Neural cell (in vitro differentiated cells): ENCODE measurements at regions not wholly inside any gene's neighbourhood (a gene's known extent, or its start where the extent isn't known, plus 50 kb on each side); places are given as distances from the start of the nearest gene placed in this dataset.

Experiments used
- H2AFZ ChIP-seq: fragments of 200-600, 300-800 bp; sonication (generic), shearing (Covaris generic); 2 replicates; pipeline ENCODE4 v1.6.0; 2014; ENCODE audit warnings: low read depth, mild to moderate bottlenecking, antibody characterized with exemption, low read length, moderate library complexity
- H3F3A ChIP-seq: fragments of 200-600 bp; shearing (Covaris generic); 2 replicates; pipeline ENCODE4 v1.6.1; 2016; ENCODE audit warnings: mild to moderate bottlenecking, moderate library complexity, mixed read lengths, antibody characterized with exemption, low read length; ENCODE audit not compliant: insufficient read depth, poor library complexity, severe bottlenecking
- H3K27ac ChIP-seq: fragments of 200-600, 300-800 bp; sonication (generic), shearing (Covaris generic); 2 replicates; pipeline ENCODE4 v1.5.1; 2014; ENCODE audit warnings: mild to moderate bottlenecking, low read length, moderate library complexity
- H3K27me3 ChIP-seq: fragments of 300-800, 200-600 bp; sonication (generic), shearing (Covaris generic); 2 replicates; pipeline ENCODE4 v1.6.0; 2014; ENCODE audit warnings: mild to moderate bottlenecking, low read depth, low read length, moderate library complexity; ENCODE audit not compliant: insufficient read depth
- H3K36me3 ChIP-seq: fragments of 300-800, 200-600 bp; sonication (generic), shearing (Covaris generic); 2 replicates; pipeline ENCODE4 v1.5.1; 2014; ENCODE audit warnings: mild to moderate bottlenecking, antibody characterized with exemption, low read length, moderate library complexity; ENCODE audit not compliant: insufficient read depth
- H3K4me2 ChIP-seq: fragments of 300-800, 200-600 bp; sonication (generic), shearing (Covaris generic); 2 replicates; pipeline ENCODE4 v1.6.0; 2014; ENCODE audit warnings: mild to moderate bottlenecking, low read length
- H3K4me3 ChIP-seq: fragments of 300-800, 200-600 bp; sonication (generic), shearing (Covaris generic); 2 replicates; pipeline ENCODE4 v1.5.1; 2014; ENCODE audit warnings: mild to moderate bottlenecking, low read length, moderate library complexity
- H3K79me2 ChIP-seq: fragments of 200-600 bp; shearing (Covaris generic); replicated peaks from 2 replicates; pipeline ENCODE4 v1.6.0; 2014; ENCODE audit warnings: mild to moderate bottlenecking, low read length, moderate library complexity; ENCODE audit not compliant: insufficient read depth
- H3K9ac ChIP-seq: fragments of 300-800, 200-600 bp; sonication (generic), shearing (Covaris generic); 2 replicates; pipeline ENCODE4 v1.6.1; 2016; ENCODE audit warnings: mild to moderate bottlenecking, low read length, mixed read lengths
- H3K9me2 ChIP-seq: fragments of 200-600 bp; shearing (Covaris generic); 2 replicates; pipeline ENCODE4 v1.6.1; 2016; ENCODE audit warnings: mild to moderate bottlenecking, low read length, mixed read lengths; ENCODE audit not compliant: insufficient read depth
- H3K9me3 ChIP-seq: fragments of 200-600, 300-800 bp; sonication (generic), shearing (Covaris generic); 2 replicates; pipeline ENCODE4 v1.6.1; 2016; ENCODE audit warnings: mild to moderate bottlenecking, mixed run types, low read length, moderate library complexity, mixed read lengths
- H4K20me1 ChIP-seq: fragments of 200-600 bp; shearing (Covaris generic); 2 replicates; pipeline ENCODE4 v1.6.1; 2016; ENCODE audit warnings: mild to moderate bottlenecking, mixed run types; ENCODE audit not compliant: insufficient read depth
- EP300 ChIP-seq: fragments of 450-650 bp; conservative IDR thresholded peaks from 2 replicates; pipeline ENCODE4 v1.6.1; 2014; ENCODE audit warnings: antibody characterized with exemption, mild to moderate bottlenecking, moderate library complexity; ENCODE audit not compliant: poor library complexity, severe bottlenecking
- EZH2 ChIP-seq: fragments of 200-600, 300-800 bp; shearing (Covaris generic), sonication (generic); IDR thresholded peaks from 2 replicates; pipeline ENCODE4 v1.6.1; 2014; ENCODE audit warnings: antibody characterized with exemption, low read length, borderline replicate concordance, mild to moderate bottlenecking; ENCODE audit not compliant: insufficient read depth, poor library complexity, severe bottlenecking
- MXI1 ChIP-seq: fragments of 450-650 bp; conservative IDR thresholded peaks from 2 replicates; pipeline ENCODE4 v1.6.1; 2014; ENCODE audit warnings: antibody characterized with exemption, mild to moderate bottlenecking; ENCODE audit not compliant: poor library complexity, severe bottlenecking
- POLR2AphosphoS5 ChIP-seq: IDR thresholded peaks from 2 replicates; pipeline ENCODE4 v1.6.1; 2012
- RAD21 ChIP-seq: fragments of 450-650 bp; conservative IDR thresholded peaks from 2 replicates; pipeline ENCODE4 v1.6.1; 2014; ENCODE audit warnings: antibody characterized with exemption, mild to moderate bottlenecking, moderate library complexity
- SMC3 ChIP-seq: fragments of 450-650 bp; conservative IDR thresholded peaks from 2 replicates; pipeline ENCODE4 v1.6.1; 2014; ENCODE audit warnings: antibody characterized with exemption, mild to moderate bottlenecking, moderate library complexity; ENCODE audit not compliant: poor library complexity
- TAF1 ChIP-seq: IDR thresholded peaks from 2 replicates; pipeline ENCODE4 v1.6.1; 2012; ENCODE audit warnings: low read depth
- TF ChIP-seq, protein P1 (sequence below): IDR thresholded peaks from 2 replicates; pipeline ENCODE4 v1.6.1; 2012; ENCODE audit warnings: borderline replicate concordance
- TF ChIP-seq, protein P2 (sequence below): fragments of 450-650 bp; IDR thresholded peaks from 2 replicates; pipeline ENCODE4 v1.5.1; 2014; ENCODE audit warnings: antibody characterized with exemption, mild to moderate bottlenecking, moderate library complexity; ENCODE audit not compliant: poor library complexity, severe bottlenecking

DNA sequence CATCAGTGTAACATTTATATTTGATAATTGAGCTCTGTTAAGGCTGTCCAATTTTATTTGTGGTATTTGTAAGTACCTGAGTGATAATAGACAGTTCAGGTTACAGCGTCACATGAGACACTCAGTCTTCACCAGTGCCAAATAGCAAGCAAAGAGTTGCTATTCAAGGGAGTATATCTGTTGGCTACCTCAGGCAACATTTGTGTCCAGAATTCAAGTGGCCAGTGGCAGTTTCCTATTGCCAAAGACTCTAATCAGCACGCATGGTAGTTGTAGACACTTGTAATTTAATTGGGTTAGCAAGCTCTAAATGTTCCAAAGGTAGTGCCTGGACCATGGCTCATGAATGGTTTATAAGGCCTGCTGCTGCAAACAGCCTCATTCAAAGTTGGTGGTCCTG lies 1524.3 kb upstream of the B3GALT2 start:
- no peak overlapping the region for H3K4me3 ChIP-seq
- H2AFZ ChIP-seq = no peak overlapping the region
- no peaks in the 10 kb centered on the region for H4K20me1 ChIP-seq
- H3K4me2 ChIP-seq = no peak overlapping the region
- TF ChIP-seq SMC3 = no peak
- TF ChIP-seq POLR2AphosphoS5 = no peak
- no peak for TF ChIP-seq TAF1
- no peak for TF ChIP-seq EZH2
- no peak for TF ChIP-seq RAD21
- TF ChIP-seq, protein P1, sequence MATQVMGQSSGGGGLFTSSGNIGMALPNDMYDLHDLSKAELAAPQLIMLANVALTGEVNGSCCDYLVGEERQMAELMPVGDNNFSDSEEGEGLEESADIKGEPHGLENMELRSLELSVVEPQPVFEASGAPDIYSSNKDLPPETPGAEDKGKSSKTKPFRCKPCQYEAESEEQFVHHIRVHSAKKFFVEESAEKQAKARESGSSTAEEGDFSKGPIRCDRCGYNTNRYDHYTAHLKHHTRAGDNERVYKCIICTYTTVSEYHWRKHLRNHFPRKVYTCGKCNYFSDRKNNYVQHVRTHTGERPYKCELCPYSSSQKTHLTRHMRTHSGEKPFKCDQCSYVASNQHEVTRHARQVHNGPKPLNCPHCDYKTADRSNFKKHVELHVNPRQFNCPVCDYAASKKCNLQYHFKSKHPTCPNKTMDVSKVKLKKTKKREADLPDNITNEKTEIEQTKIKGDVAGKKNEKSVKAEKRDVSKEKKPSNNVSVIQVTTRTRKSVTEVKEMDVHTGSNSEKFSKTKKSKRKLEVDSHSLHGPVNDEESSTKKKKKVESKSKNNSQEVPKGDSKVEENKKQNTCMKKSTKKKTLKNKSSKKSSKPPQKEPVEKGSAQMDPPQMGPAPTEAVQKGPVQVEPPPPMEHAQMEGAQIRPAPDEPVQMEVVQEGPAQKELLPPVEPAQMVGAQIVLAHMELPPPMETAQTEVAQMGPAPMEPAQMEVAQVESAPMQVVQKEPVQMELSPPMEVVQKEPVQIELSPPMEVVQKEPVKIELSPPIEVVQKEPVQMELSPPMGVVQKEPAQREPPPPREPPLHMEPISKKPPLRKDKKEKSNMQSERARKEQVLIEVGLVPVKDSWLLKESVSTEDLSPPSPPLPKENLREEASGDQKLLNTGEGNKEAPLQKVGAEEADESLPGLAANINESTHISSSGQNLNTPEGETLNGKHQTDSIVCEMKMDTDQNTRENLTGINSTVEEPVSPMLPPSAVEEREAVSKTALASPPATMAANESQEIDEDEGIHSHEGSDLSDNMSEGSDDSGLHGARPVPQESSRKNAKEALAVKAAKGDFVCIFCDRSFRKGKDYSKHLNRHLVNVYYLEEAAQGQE = no peak
- no peak for TF ChIP-seq EP300
- TF ChIP-seq MXI1 = no peak
- TF ChIP-seq, protein P2, sequence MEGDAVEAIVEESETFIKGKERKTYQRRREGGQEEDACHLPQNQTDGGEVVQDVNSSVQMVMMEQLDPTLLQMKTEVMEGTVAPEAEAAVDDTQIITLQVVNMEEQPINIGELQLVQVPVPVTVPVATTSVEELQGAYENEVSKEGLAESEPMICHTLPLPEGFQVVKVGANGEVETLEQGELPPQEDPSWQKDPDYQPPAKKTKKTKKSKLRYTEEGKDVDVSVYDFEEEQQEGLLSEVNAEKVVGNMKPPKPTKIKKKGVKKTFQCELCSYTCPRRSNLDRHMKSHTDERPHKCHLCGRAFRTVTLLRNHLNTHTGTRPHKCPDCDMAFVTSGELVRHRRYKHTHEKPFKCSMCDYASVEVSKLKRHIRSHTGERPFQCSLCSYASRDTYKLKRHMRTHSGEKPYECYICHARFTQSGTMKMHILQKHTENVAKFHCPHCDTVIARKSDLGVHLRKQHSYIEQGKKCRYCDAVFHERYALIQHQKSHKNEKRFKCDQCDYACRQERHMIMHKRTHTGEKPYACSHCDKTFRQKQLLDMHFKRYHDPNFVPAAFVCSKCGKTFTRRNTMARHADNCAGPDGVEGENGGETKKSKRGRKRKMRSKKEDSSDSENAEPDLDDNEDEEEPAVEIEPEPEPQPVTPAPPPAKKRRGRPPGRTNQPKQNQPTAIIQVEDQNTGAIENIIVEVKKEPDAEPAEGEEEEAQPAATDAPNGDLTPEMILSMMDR = no peak
- no peaks in the 10 kb centered on the region for H3K79me2 ChIP-seq
- no peak overlapping the region for H3K27ac ChIP-seq
- no peaks in the 10 kb centered on the region for H3K9me3 ChIP-seq
- no peaks in the 10 kb centered on the region for H3K9me2 ChIP-seq
- no peaks in the 10 kb centered on the region for H3F3A ChIP-seq
- H3K36me3 ChIP-seq = no peaks in the 10 kb centered on the region
- H3K9ac ChIP-seq = no peak overlapping the region
- no peaks in the 10 kb centered on the region for H3K27me3 ChIP-seq

DNA sequence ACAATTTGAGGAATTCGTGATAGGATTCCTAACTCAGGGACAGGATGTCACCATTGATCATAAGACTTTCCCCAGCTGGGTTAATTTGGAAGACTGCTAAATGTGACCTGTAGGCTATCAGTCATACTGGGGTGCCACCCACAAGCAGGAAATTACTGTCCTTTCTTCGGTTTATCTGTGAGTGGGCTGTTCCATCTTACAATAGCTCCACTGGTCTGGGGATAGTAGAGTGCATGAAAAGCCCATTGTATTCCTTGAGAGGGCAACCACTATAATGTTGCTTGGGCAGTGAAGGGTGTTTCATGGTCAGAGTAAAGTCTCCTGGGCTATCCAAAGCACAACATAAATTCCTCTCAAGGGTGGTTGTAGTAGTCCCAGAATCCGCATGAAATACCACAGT lies 1523.0 kb upstream of the B3GALT2 start:
- Histone ChIP-seq H3F3A (no peaks in the 10 kb centered on the region), H3K9ac (no peak overlapping the region), H3K4me3 (no peak overlapping the region), H3K79me2 (no peaks in the 10 kb centered on the region), H3K9me3 (no peaks in the 10 kb centered on the region), H3K4me2 (no peak overlapping the region), H3K9me2 (no peaks in the 10 kb centered on the region), H2AFZ (no peak overlapping the region), H4K20me1 (no peaks in the 10 kb centered on the region), H3K27me3 (no peaks in the 10 kb centered on the region), H3K36me3 (no peaks in the 10 kb centered on the region), H3K27ac (no peak overlapping the region)
- TF ChIP-seq MXI1 (no peak), RAD21 (no peak), TAF1 (no peak), SMC3 (no peak), EP300 (no peak), POLR2AphosphoS5 (no peak), EZH2 (no peak)
- TF ChIP-seq, protein P1 = no peak
- TF ChIP-seq, protein P2 = no peak
